ENCODE measurements at regions not wholly inside any gene's neighbourhood (a gene's known extent, or its start where the extent isn't known, plus 50 kb on each side); places are given as distances from the start of the nearest gene placed in this dataset.

DNA sequence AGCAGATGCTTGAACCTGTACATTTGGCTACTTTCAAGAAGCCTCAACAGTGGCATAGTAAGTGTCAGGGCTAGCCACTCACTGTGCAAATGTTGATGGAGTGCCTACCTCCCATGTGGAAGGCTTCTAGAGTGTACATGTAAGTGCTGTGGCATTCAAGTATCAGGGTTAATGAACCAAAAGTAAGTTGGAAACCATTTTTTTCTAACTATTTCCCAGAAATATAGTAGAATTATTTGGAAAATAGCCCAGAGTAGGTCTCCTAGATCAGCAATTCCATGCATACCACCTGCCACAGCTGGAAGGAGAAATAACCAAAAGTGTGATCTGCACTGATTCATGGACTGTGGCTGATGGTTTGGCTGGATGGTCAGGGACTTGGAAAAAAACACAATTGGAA, 53.3 kb downstream of the FOXD1 start:
- no peak for DNase-seq

DNA sequence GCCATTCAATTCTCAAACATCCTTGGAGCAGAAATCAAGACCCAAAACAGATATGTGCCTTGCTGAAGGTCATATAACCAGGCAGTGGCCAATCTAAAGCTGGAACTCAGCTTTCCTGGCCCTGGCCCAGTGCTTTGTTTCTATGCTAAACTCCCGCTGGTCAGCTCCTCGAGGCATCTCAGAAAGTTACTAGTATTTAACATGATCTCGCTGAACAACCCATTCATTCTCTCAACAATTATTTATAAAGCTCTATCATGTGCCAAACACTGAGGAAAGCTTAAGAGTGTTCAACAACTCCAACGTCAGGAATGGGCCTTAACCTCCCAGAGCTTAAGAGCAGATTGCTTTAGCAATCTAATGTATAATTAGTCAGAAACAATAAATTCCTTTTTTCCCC, 54.0 kb downstream of the FOXD1 start:
- DNase-seq = no peak

DNA sequence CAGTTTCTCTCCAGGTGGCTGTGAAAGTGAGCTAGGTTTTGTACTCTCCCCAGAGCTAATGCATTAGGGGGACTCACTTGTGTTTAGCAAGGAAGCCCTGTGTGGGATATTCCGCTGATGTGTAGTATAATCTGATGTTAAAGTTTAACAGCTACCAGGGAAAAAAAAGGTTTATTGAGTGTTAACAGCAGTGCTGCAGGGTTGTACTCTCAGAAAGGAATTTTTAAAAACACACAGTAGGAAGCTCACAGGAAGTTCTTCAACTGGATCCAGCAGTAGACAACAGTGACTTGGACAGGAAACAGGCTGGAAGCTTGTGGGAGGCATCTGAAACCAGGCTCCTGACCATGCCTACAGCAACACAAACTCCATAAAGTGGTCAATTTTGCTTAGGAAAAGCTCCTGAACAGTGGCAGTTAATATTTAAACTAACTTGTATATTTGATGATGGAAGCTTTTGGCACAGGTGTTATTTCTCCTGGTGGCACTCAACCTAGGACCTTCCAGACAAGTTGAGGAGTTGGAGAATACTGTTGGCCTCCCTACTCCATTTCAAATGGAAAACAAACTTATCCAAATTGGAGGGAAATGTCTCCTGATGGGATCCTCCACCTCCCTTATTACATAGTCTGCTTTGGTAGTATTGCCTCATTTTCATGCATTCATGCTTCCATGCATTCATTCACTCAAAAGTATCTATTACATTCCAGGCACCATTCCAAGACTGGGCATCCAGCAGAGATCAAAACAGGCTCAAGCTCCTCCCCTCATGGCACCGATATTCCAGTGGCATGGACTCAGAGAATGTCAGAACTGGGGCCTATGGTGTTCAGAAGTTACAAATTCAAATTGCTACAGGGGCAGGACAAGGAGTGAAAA, 54.7 kb downstream of the FOXD1 start:
- no peak for DNase-seq

DNA sequence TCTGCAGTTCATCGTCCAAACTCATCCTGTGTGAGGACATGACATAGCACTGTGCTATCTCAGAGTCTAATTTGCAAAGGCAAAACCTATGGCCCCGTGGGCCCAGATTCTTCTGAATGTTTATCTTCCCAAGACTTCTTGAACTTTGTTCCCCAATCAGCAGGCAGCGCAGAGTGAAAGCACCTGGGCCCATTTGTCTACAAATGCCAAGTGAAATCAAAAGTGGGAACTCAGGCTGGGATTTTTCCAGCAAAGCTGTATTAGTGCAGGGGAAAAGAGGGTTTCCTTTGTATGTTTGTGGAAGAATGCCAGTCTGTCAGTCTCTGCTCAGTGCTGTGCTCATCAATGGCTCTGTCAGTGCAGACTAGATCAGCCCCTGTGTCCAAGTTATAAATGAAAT, 55.8 kb downstream of the FOXD1 start:
- no peak for DNase-seq

DNA sequence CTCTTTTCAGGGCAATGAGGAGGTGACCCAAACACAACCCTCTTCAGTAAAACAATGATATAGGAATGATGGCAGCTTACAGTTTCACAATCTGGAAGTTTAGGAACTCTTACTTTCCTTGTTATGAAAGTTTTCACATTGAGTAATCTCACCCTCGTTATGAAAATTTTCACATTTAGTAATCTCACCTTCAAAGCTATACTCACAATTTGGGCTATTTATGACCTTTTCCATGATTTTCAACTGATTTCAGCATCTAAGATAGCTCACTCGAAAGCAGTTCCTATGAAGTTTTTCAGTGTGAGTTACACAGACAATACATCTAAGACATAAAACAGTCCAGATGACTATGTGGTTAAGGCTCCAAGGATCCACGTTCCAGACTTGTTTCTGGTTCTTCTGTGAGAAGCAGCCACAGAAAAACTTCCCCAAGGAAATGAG, 57.1 kb downstream of the FOXD1 start:
- no peak for DNase-seq

DNA sequence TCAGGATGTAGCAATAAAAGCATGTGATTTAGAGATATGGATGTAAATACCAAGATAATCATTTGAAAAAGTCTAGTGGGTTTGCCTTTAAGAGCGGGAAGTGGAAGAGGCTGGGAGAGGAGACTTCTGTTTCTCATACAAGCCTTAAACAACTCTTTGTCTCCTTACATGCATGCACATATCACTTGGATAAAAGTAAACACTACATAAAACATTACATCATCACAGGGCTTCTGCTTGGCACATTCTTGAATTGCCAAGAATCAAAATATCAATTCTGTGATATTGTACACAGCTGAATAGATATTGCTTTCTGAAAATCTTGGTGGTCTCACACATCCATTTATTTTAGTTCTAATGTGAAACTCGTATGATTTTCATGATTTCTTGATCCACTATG, 57.6 kb downstream of the FOXD1 start:
- DNase-seq = no peak

DNA sequence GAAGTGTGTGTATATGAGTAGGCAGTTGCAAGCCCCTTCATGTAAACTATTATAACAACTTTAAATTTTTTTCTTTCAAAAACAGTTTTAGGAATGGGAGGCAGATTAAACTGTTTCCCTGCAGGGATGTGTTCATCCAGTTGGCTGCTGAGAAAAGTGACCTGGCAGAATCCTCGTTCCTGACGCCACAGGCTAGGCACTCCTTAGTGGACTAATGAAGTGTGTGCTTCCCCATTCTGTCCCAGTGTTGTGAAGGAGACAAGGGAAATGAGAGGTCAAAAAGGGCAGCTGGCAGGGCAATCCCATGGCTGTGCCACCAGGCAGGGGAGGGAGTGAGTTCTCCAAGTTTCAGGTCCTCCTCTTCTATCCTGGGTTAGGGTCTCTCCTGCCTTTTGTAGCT, 59.8 kb downstream of the FOXD1 start:
- DNase-seq = no peak

DNA sequence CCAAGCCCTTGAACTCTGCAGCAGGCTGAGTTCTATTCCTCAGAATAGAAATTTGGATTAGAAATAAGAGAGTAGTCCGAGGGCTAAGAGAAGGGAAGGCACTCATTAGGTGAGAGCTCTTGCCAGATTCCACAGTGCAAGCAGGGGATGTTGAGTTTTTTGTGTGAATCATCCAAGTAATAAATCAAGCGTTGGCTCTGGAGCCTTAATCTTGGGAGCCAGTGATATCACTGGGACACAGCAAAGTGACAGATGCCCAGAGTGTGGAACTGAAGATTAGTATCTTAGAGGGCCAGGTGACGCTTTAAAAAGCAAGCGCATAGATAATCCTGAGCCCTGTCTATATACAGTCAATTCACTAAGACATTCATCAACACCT, 60.3 kb downstream of the FOXD1 start:
- DNase-seq = no peak

DNA sequence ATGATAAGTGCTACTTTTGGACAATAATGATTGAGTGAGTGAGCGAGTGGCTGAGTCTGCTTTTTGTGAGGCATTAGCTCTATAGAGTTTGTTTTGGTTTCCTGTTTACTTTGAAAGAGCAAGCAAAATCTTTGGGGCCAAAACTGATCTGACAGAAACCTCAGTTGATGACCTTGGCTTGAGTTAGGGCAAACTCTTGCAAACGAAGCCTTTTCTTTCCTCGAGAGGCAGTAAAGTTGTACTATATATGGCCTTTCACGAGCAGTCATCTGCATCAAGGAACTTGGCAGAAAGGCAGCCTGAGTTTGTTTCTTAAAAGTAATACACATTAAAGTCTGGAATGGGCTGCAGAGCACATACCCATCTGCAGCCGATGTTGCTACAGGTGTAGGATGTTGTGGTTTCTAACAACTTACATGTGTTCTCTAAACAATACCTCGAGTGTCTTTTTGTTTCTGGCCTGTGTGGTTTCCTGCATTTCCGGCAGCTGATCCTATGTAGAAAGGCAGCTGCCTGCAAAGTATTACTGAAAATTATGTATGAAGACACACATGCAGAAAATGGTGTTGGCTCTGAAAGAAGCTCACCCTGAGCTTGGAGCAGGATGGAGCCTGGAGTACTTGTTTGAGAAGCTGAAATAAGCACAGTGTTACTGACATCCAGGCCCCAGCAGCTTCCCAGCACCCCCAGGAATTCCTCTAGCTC, 60.8 kb downstream of the FOXD1 start:
- DNase-seq = no peak

DNA sequence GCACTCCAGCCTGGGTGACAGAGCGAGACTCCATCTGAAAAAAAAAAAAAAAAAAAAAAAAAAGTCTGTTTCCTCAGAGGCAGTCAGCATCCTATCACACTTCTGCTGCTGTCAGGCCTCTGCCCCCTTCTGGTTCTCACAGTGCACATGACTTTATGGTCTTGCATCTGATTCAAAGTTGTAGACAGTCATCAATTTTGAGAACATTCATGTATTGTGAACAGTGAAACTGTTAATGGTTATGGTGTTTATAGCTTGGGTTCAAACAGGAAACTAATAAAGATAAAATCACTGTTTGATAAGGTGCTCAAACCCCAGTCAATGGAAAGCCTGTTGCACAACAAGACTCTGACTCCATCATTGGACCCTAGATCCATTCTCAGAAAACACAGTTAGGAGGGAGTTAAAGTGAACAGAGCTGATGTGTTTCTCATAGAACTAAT, 61.4 kb downstream of the FOXD1 start:
- no peak for DNase-seq

DNA sequence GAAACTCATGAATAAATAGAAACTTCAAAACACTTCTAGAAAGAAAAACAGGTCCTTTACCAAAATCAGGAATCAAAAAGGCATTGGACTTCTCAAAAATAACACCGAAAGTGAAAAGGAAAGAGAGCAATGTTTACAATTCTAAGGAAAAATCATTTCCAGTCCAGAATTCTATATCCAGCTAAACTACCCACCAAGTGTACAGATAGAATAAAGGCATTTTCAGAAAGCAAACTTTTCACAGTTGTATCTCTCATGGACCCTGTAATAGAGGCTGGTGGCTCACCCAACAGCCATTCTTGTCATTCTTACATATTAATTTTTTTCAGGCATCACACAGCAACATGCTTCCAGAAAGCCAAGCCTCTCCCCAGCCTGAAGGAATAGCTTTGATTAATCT, 63.7 kb downstream of the FOXD1 start:
- DNase-seq = no peak

DNA sequence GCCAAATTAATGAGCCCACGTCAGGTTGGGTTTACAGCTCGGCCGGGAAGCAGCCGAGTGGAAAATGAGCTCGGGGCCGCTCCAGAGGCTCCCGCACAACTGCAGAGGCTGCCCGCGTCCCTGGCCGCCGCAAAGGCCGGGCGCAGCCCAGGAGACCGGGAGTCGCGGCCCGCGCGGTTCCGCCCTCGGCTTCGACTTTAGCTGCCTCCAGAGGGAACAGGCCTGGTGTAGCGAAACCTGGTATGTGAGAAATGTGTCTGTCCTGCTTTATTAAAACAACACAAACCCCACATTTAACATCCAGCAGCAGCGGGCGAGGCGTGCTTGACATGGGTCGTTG, 66.2 kb downstream of the FOXD1 start:
- no peak for DNase-seq

DNA sequence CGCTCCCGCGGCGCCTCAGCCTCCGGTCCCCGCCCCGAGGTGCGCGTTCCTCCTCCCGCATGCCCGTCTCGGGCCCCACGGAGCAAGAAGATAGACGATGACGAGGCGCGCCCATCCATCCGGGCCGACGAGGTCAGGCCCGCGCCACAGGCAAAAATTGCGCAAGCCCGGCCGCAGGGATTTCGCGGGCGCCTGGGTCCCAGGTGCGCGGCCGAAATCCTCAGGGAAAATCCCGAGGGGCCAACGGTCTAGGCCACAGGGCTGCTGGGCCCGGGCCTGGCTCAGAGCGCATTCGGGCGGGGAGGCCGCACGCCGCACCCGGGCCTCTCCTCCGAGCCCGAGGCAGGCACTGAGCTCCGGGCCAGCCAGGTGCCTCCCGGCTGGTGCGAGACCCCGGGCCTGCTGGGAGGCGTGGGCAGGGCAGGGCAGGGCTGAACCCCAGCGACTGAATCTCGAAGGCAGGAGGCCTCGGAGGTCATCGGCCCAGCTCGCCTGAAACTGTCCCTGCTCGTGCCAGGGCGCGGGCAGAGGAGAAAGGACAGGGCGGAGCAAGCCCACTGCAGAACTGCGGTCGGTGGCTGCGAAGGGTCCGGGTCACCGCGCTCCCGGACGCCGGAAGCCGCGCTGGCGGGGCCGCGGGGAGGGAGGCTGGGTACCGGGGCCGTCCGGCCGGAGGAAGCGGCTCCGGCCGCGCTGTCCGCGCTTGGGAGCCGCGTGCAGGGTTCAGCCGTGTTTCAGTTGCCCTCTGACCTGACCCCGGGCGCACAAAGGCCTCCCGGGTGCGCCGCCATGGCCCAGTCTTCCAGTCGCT, 66.8 kb downstream of the FOXD1 start:
- DNase-seq = peak; percentile 59

DNA sequence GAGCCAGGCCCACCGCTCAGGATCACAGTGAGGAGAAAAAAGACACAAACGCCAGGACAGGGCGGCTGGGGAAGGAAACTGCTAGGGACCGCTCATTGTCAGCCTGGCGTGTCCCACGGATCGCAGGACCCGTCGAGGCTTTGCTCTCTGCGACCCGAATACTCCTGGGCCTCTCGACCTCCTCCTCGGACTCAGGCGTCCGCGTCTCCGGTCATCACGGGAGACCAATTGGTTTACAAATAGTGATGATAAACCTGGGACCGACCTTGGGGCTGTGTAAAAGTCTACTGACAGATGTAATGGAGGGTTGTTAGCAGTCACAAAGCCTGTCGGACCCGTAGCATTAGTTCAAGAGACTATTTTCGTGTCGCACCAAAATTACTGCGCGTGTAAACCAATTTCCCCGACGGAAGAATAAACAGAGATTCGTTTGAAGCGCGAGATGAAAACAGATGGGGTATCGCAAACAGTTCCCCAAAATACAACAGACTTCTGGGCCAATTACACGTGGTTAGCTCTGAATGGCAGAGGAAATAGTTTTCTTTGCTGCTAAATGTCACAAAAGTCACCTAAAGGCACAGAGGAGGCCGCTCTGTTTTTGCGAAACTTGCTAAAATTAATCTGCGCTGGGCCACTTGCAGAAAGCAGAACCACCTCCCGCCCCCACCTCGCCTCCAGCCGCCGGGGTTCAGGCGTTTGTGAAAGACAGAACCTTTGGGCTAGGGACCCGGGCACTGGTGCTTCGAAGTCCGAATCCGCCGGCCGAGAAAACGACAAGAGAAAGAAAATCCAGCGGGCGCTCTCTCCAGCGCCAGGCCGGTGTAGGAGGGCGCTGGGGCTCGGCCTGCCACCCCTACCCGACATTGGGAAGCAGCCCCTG, 67.6 kb downstream of the FOXD1 start:
- DNase-seq = peak; percentile 60

DNA sequence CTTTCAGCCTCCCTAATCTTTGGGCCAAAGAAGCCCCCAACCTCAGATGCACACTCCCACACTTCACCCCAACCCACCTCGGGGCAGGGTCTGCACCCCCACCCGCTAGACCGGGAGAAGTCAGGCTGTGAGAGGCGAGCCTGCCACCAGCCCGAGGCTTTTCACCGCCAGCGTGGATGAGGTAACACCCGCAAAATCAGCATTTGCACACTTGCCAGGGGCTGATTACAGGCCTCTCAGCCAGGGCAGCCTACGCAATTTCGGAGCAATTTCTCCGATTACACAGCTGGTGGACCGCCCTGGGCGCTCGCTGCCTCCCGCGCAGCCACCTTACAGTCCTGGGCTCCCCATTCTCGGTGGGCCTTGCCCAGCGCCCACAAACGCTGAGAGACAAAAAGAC, 68.5 kb downstream of the FOXD1 start:
- no peak for DNase-seq

DNA sequence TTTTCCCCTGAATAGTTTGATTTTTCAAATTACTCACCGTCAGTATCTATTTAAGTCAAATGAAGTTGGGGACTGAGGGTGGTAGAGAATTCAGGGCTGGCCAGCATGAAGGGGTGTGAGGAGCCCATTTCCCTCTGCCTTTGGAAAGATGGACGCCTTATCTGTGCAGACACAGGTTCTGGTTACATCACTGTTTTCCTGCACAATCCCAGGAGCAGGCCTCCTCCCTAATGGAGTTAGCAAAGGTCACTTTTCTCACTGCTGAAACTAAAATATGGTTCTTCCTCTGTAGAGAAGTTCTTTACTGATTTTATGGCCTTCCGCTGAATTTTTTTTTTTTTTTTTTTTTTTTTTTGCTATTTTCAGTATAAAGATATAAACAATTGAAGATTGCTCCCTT, 69.1 kb downstream of the FOXD1 start:
- DNase-seq = no peak

DNA sequence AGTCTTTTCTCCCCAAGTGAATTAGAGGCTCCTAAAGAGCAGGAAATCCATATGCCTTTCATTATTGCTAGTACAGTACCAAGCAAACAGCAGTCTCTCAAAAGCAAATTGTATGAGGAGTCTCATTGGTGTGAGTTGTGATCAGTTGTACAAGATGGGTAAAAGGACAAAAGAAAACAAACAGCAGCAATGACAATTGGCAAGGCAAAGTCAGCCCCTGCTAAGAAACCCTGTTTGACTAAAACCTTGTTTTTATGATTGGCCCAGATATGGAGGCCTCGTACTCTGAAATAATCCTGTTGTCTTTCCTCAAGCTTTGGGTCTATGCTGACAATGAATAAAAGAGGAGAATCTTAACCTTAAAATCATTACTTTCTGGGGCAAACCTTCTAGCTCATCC, 69.8 kb downstream of the FOXD1 start:
- no peak for DNase-seq

DNA sequence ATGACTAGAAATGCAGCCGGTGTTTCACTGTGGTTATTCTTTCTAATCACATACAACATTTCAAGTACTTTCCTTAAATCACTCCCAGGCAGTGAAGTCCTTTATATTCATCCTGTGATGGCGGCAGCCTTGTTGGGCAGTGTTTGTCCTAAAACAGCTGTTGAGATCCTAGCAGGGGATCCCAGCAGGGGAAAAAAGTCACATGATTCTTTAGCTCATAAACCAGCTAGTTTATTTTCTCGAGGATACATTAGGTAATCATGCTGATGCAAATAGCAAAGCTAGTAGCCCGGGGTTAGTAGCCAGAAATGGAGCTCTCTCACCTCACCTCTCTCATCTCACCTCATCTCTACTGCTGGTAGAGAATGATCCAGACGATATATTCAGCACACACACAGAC, 70.5 kb downstream of the FOXD1 start:
- no peak for DNase-seq

DNA sequence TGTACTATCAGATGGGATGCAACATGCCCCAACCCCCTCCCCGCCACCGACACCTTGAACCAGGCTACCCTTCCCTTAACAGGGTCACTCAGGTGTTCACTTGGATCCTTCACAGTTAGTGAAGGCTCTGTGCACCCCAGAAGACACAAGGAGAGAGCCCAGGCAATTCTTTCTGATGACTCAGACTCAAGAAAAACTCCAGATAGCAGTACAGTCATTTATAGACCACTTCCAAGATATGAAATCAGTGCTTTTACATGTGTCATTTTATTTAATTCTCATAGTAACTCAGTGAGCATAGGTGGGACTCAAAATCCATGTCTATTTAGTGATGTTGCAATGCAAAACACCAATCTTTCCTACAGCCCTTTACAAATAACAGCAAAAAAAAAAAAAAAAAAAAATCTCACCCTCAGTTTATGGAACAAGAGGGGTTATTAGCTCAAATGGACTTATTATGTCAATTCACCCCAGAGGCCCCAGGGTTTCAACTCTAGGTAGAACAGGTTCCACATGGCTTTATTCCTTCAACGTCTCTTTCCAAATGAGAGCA, 71.9 kb downstream of the FOXD1 start:
- no peak for DNase-seq

DNA sequence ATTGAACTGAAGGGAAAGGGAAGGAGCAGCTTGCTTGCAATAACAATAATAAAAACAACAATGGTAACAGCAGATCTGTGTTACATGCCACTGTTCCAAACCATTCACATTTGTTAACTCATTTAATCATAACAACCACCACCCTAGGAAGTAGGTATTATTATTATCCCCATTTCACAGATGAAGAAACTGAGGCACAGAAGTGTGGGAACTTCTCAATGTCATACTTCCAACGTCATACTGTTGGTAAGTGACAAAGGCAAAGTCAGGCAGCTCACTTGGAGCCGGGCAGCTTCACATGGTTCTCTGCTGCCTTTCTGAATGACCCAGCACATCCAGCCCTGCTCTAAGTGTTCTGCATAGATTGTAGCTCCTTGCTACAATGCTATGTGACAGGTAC, 72.6 kb downstream of the FOXD1 start:
- DNase-seq = no peak

DNA sequence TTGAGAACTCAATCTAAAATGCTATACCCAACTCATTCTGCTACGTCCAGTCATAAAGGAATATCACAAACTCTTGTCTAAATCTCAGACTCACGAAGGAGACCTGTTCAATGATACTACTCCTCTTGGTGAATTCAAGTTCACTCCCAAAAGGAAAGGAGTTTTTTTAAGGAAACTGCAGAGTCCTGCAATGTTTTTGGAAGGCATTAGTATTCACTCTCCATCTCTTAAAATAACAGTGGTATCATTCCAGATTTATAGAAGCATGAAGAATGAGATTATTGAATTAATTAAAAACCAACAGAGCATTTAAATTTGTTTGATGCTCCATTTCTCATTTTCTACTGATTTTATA, 73.4 kb downstream of the FOXD1 start:
- DNase-seq = no peak

DNA sequence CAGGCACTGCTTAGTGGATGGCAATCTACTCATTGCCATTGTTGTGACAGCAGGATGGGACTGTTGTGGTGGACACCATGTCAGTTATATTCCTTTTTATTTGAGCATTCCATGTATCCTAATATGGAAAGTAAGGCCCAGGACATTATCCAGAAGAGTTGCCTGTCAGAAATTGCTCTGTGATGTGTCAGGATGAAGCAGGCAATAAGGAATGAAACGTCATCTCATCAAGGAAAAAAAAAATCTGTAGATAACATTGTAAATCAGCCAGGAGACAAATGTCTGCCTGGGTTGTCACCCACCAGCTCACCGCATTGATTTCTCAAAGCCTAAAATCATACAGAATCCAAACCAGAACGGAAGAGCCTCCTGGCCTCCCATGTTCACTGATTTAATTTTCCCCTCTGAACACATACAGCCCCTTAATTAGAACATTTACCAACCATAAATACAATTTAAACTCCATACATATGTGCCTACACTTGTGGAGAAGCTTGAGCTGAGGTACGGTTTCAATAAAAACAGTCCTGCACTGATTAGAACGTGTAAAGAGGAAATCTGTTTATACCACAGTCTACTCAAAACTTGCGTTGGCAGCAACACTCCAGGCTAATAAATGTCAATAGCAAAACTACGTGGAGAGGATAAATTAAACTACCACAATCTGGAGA, 73.9 kb downstream of the FOXD1 start:
- no peak for DNase-seq

All from activated CD8-positive, alpha-beta memory T cell treated with anti-CD3 and anti-CD28 coated beads for 24 hours (primary cell).